ENCODE measurements at regions not wholly inside any gene's neighbourhood (a gene's known extent, or its start where the extent isn't known, plus 50 kb on each side); places are given as distances from the start of the nearest gene placed in this dataset.
"Not testable (repeated sequence)": the region's sequence is repeated elsewhere in the genome, so short reads cannot be mapped to it uniquely, and the experiment has no call there.

GRCh38 chr1:146307632-146308031, 78.8 kb upstream of the NOTCH2NLA start:
- not testable (repeated sequence) for TF ChIP-seq CTCF (IDR thresholded peaks at IDR 0.05); EZH2 (IDR thresholded peaks at IDR 0.05; ENCODE audit: borderline replicate concordance, insufficient read depth, low read depth, low read length, poor library complexity, severe bottlenecking)

All from B cell (primary cell).